ENCODE measurements at regions not wholly inside any gene's neighbourhood (a gene's known extent, or its start where the extent isn't known, plus 50 kb on each side); places are given as distances from the start of the nearest gene placed in this dataset.

GRCh38 chr6:19605624-19606023, 231.5 kb upstream of the ID4 start:
- TF ChIP-seq, protein P1, sequence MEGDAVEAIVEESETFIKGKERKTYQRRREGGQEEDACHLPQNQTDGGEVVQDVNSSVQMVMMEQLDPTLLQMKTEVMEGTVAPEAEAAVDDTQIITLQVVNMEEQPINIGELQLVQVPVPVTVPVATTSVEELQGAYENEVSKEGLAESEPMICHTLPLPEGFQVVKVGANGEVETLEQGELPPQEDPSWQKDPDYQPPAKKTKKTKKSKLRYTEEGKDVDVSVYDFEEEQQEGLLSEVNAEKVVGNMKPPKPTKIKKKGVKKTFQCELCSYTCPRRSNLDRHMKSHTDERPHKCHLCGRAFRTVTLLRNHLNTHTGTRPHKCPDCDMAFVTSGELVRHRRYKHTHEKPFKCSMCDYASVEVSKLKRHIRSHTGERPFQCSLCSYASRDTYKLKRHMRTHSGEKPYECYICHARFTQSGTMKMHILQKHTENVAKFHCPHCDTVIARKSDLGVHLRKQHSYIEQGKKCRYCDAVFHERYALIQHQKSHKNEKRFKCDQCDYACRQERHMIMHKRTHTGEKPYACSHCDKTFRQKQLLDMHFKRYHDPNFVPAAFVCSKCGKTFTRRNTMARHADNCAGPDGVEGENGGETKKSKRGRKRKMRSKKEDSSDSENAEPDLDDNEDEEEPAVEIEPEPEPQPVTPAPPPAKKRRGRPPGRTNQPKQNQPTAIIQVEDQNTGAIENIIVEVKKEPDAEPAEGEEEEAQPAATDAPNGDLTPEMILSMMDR (IDR thresholded peaks at IDR 0.05): no peak
- intact Hi-C loops (cut with micrococcal nuclease): no loop called here
- Mint-ChIP-seq H3K9me3 (peaks cover 1 to 10% (median 2%) of the 10 kb centered on the region in 7 donors), H3K4me1 (no peaks in the 10 kb centered on the region), H3K27ac (no peak overlapping the region), H3K36me3 (no peaks in the 10 kb centered on the region), H3K27me3 (ENCODE audit: low read depth in 3 of 3) (peaks cover 0 to 2% (median 0%) of the 10 kb centered on the region in 3 donors), H3K4me3 (no peak overlapping the region)
- Histone ChIP-seq H3K27me3 (ENCODE audit: control insufficient read depth in 2 of 2, insufficient read depth in 2 of 2, low read length in 2 of 2) (no peaks in the 10 kb centered on the region), H3K4me2 (replicated peaks; ENCODE audit: extremely low read depth, low read length, poor library complexity, severe bottlenecking) (no peak overlapping the region), H3K79me2 (ENCODE audit: insufficient read depth, low read length) (no peaks in the 10 kb centered on the region), H3K9me3 (replicated peaks in 1 of 2; ENCODE audit: control insufficient read depth in 1 of 2, insufficient read depth in 1 of 2, low read length in 2 of 2) (peaks cover 4% of the 10 kb centered on the region in 2 donors), H3K4me1 (ENCODE audit: control insufficient read depth in 1 of 2, insufficient read depth in 2 of 2, low read length in 2 of 2) (no peaks in the 10 kb centered on the region), H3K4me3 (replicated peaks in 1 of 3; ENCODE audit: low read depth in 2 of 3, low read length in 3 of 3) (no peak overlapping the region), H3K9ac (ENCODE audit: insufficient read depth, low read length, poor library complexity, severe bottlenecking) (no peak overlapping the region), H3K27ac (ENCODE audit: low read depth in 1 of 2, low read length in 2 of 2) (no peak overlapping the region), H2AFZ (ENCODE audit: insufficient read depth, low read depth, low read length, poor library complexity, severe bottlenecking) (no peak overlapping the region), H4K20me1 (ENCODE audit: insufficient read depth, low read length) (no peaks in the 10 kb centered on the region), H3K36me3 (replicated peaks in 1 of 2; ENCODE audit: control insufficient read depth in 1 of 2, insufficient read depth in 2 of 2, low read length in 2 of 2) (no peaks in the 10 kb centered on the region)
- no peak for DNase-seq
- WGBS (ENCODE audit: insufficient coverage): 90% methylated on average over 5 of the region's 6 CpGs

DNA sequence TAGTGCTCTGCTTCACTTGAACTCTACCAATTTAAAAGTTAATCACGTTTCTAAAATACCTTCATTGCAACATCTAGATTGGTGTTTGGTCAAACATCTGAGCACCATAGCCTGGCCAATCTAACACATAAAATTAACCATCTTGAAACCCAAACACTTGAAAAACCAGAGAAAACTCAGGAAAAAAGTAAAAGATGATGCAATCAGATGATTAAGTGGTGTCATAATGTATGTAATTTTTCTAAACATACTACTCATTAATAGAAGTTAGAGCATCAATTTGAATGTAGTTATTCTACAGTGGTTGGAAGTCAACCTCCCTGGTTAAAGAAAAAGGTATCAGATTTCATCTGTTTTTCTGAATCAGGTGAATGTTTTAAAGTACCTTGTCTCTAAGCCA, 228.6 kb upstream of the ID4 start:
- Mint-ChIP-seq H3K27ac (no peak overlapping the region), H3K4me3 (no peak overlapping the region), H3K4me1 (no peaks in the 10 kb centered on the region), H3K27me3 (ENCODE audit: low read depth in 3 of 3) (peaks cover 0 to 3% (median 0%) of the 10 kb centered on the region in 3 donors), H3K9me3 (peaks cover 2 to 18% (median 7%) of the 10 kb centered on the region in 7 donors), H3K36me3 (no peaks in the 10 kb centered on the region)
- Histone ChIP-seq H3K36me3 (replicated peaks in 1 of 2; ENCODE audit: control insufficient read depth in 1 of 2, insufficient read depth in 2 of 2, low read length in 2 of 2) (no peaks in the 10 kb centered on the region), H3K9me3 (replicated peaks in 1 of 2; ENCODE audit: control insufficient read depth in 1 of 2, insufficient read depth in 1 of 2, low read length in 2 of 2) (peaks cover 15 to 17% of the 10 kb centered on the region in 2 donors), H3K4me2 (replicated peaks; ENCODE audit: extremely low read depth, low read length, poor library complexity, severe bottlenecking) (no peak overlapping the region), H3K4me1 (ENCODE audit: control insufficient read depth in 1 of 2, insufficient read depth in 2 of 2, low read length in 2 of 2) (no peaks in the 10 kb centered on the region), H4K20me1 (ENCODE audit: insufficient read depth, low read length) (no peaks in the 10 kb centered on the region), H3K27ac (ENCODE audit: low read depth in 1 of 2, low read length in 2 of 2) (no peak overlapping the region), H3K4me3 (replicated peaks in 1 of 3; ENCODE audit: low read depth in 2 of 3, low read length in 3 of 3) (no peak overlapping the region), H2AFZ (ENCODE audit: insufficient read depth, low read depth, low read length, poor library complexity, severe bottlenecking) (no peak overlapping the region), H3K79me2 (ENCODE audit: insufficient read depth, low read length) (no peaks in the 10 kb centered on the region), H3K27me3 (ENCODE audit: control insufficient read depth in 2 of 2, insufficient read depth in 2 of 2, low read length in 2 of 2) (no peaks in the 10 kb centered on the region), H3K9ac (ENCODE audit: insufficient read depth, low read length, poor library complexity, severe bottlenecking) (no peak overlapping the region)
- TF ChIP-seq, protein P1 (IDR thresholded peaks at IDR 0.05): no peak
- intact Hi-C loops (cut with micrococcal nuclease): no loop called here
- no CpG with 5 or more reads among the region's 1 CpG for WGBS (ENCODE audit: insufficient coverage)
- no peak for DNase-seq

Measured in CD14-positive monocyte (primary cell).